HepG2 (cell line): ENCODE measurements at regions not wholly inside any gene's neighbourhood (a gene's known extent, or its start where the extent isn't known, plus 50 kb on each side); places are given as distances from the start of the nearest gene placed in this dataset.

ENCODE experiments used
- FOXK1 ChIP-seq: sonication (generic); formaldehyde crosslinking; IDR thresholded peaks from 2 replicates; pipeline ENCODE4 v1.4.0; 2020; ENCODE audit warnings: low read depth, missing genetic modification reagents, borderline replicate concordance
- NR2F6 ChIP-seq, 2 experiments: IDR thresholded peaks; 2 replicates each; pipeline ENCODE4 v1.6.1; 2016; ENCODE audit warnings: antibody characterized with exemption in 1 of 2, mild to moderate bottlenecking in 1 of 2
- POLR2A ChIP-seq, 2 experiments: IDR thresholded peaks; 2 replicates each; pipeline ENCODE4 v1.6.1; 2011; ENCODE audit warnings: low read depth in 2 of 2, low read length in 2 of 2, mild to moderate bottlenecking in 1 of 2, moderate library complexity in 1 of 2; ENCODE audit not compliant: insufficient read depth in 1 of 2
- SALL2 ChIP-seq: sonication (generic); formaldehyde crosslinking; IDR thresholded peaks from 2 replicates; pipeline ENCODE4 v1.8.1; 2023; ENCODE audit warnings: mild to moderate bottlenecking, missing genetic modification reagents, inconsistent platforms
- SMC3 ChIP-seq: IDR thresholded peaks from 2 replicates; pipeline ENCODE4 v1.6.1; 2011; ENCODE audit warnings: low read length, improper control_type of control experiment
- STAG1 ChIP-seq: sonication (generic); formaldehyde crosslinking; IDR thresholded peaks from 2 replicates; pipeline ENCODE4 v1.4.0; 2020; ENCODE audit warnings: missing genetic modification reagents
- TBP ChIP-seq: sonication (generic); formaldehyde crosslinking; IDR thresholded peaks from 2 replicates; pipeline ENCODE4 v1.5.0; 2020; ENCODE audit warnings: missing genetic modification reagents
- ZBTB33 ChIP-seq: sonication (generic); formaldehyde crosslinking; IDR thresholded peaks from 2 replicates; pipeline ENCODE4 v1.4.0; 2020; ENCODE audit warnings: missing genetic modification reagents
- ZFP1 ChIP-seq: IDR thresholded peaks from 2 replicates; pipeline ENCODE4 v1.6.1; 2016
- ZMYM4 ChIP-seq: sonication (generic); formaldehyde crosslinking; IDR thresholded peaks from 2 replicates; pipeline ENCODE4 v1.8.1; 2023; ENCODE audit warnings: mild to moderate bottlenecking, missing genetic modification reagents
- ZNF225 ChIP-seq: sonication (generic); formaldehyde crosslinking; IDR thresholded peaks from 2 replicates; pipeline ENCODE4 v1.4.0; 2020; ENCODE audit warnings: mild to moderate bottlenecking, missing genetic modification reagents
- ZNF280B ChIP-seq: sonication (generic); formaldehyde crosslinking; IDR thresholded peaks from 2 replicates; pipeline ENCODE4 v1.5.0; 2020; ENCODE audit warnings: missing genetic modification reagents, mild to moderate bottlenecking, borderline replicate concordance
- ZNF296 ChIP-seq: sonication (generic); formaldehyde crosslinking; conservative IDR thresholded peaks from 2 replicates; pipeline ENCODE4 v1.5.0; 2020; ENCODE audit warnings: mild to moderate bottlenecking, missing genetic modification reagents
- ZNF776 ChIP-seq: sonication (generic); formaldehyde crosslinking; IDR thresholded peaks from 2 replicates; pipeline ENCODE4 v1.4.0; 2020; ENCODE audit warnings: mild to moderate bottlenecking, missing genetic modification reagents
- ZSCAN12 ChIP-seq: sonication (generic); formaldehyde crosslinking; IDR thresholded peaks from 2 replicates; pipeline ENCODE4 v1.9.0; 2021; ENCODE audit warnings: mild to moderate bottlenecking, missing genetic modification reagents

- TF ChIP-seq ZBTB33 (CRISPR knock-in tag) (peak; percentile 61; the same call in 1 of the 2 replicates), POLR2A (IDR thresholded peaks at IDR 0.05; ENCODE audit: insufficient read depth in 1 of 2, low read depth in 2 of 2, low read length in 2 of 2) (no peak), STAG1 (CRISPR knock-in tag) (peak; percentile 69), ZNF225 (no peak), TBP (CRISPR knock-in tag) (no peak), ZNF776 (CRISPR knock-in tag) (no peak), ZMYM4 (CRISPR knock-in tag) (peak; percentile 20; the same call in 1 of the 2 replicates), ZNF296 (CRISPR knock-in tag) (no peak), ZNF280B (CRISPR knock-in tag) (no peak), SMC3 (peak; percentile 64), ZSCAN12 (CRISPR knock-in tag) (no peak), NR2F6 (IDR thresholded peaks at IDR 0.05) (no peak), NR2F6 (CRISPR knock-in tag; IDR thresholded peaks at IDR 0.05) (no peak), FOXK1 (CRISPR knock-in tag) (no peak), SALL2 (no peak), ZFP1 (CRISPR knock-in tag) (no peak)
Observed at GRCh38 chr6:137341681-137342195, 122.6 kb upstream of the IFNGR1 start (continued).
